MM.1S (cell line): ENCODE measurements at regions not wholly inside any gene's neighbourhood (a gene's known extent, or its start where the extent isn't known, plus 50 kb on each side); places are given as distances from the start of the nearest gene placed in this dataset.

ENCODE experiments used
- DNase-seq: peaks from one replicate; pipeline ENCODE4 v3.0.0-alpha.2; 2015
- H2AFZ ChIP-seq: fragments of 300-600 bp; sonication (generic); 2 replicates; pipeline ENCODE4 v1.6.0; 2016; ENCODE audit warnings: antibody characterized with exemption, low read length
- H3F3A ChIP-seq: fragments of 300-600 bp; sonication (generic); 2 replicates; pipeline ENCODE4 v1.6.1; 2016; ENCODE audit warnings: mild to moderate bottlenecking, antibody characterized with exemption, low read length, moderate library complexity, mixed read lengths; ENCODE audit not compliant: insufficient read depth
- H3K27ac ChIP-seq: fragments of 300-600 bp; sonication (generic); 2 replicates; pipeline ENCODE4 v1.5.1; 2016; ENCODE audit warnings: mild to moderate bottlenecking, low read length
- H3K27me3 ChIP-seq: fragments of 300-600 bp; sonication (generic); replicated peaks from 2 replicates; pipeline ENCODE4 v1.6.0; 2016; ENCODE audit warnings: low read length; ENCODE audit not compliant: insufficient read depth
- H3K36me3 ChIP-seq: fragments of 300-600 bp; sonication (generic); replicated peaks from 2 replicates; pipeline ENCODE4 v1.6.1; 2016; ENCODE audit warnings: mild to moderate bottlenecking, low read length, mixed read lengths; ENCODE audit not compliant: insufficient read depth
- H3K4me1 ChIP-seq: fragments of 300-600 bp; sonication (generic); 2 replicates; pipeline ENCODE4 v1.6.1; 2016; ENCODE audit warnings: low read length, mixed read lengths
- H3K4me2 ChIP-seq: fragments of 300-600 bp; sonication (generic); 2 replicates; pipeline ENCODE4 v1.6.0; 2016; ENCODE audit warnings: low read depth, low read length
- H3K4me3 ChIP-seq: fragments of 300-600 bp; sonication (generic); 2 replicates; pipeline ENCODE4 v1.5.1; 2016; ENCODE audit warnings: low read length, mixed read lengths
- H3K79me2 ChIP-seq: fragments of 300-600 bp; sonication (generic); 2 replicates; pipeline ENCODE4 v1.6.1; 2016; ENCODE audit warnings: mixed run types, low read length, mixed read lengths
- H3K9ac ChIP-seq: fragments of 300-600 bp; sonication (generic); 2 replicates; pipeline ENCODE4 v1.6.1; 2016; ENCODE audit warnings: low read length, mixed read lengths
- H3K9me2 ChIP-seq: fragments of 300-600 bp; sonication (generic); replicated peaks from 2 replicates; pipeline ENCODE4 v1.6.1; 2016; ENCODE audit warnings: mild to moderate bottlenecking, low read length, mixed read lengths; ENCODE audit not compliant: insufficient read depth
- H3K9me3 ChIP-seq: fragments of 300-600 bp; sonication (generic); replicated peaks from 2 replicates; pipeline ENCODE4 v1.6.1; 2016; ENCODE audit warnings: mild to moderate bottlenecking, low read length, mixed read lengths; ENCODE audit not compliant: insufficient read depth
- H4K20me1 ChIP-seq: fragments of 300-600 bp; sonication (generic); 2 replicates; pipeline ENCODE4 v1.6.1; 2016; ENCODE audit warnings: mild to moderate bottlenecking, low read length, moderate library complexity, mixed read lengths; ENCODE audit not compliant: insufficient read depth
- CTCF ChIP-seq: fragments of 300-600 bp; sonication (generic); IDR thresholded peaks from 2 replicates; pipeline ENCODE4 v1.5.1; 2016; ENCODE audit warnings: antibody characterized with exemption, low read length, mixed read lengths
- EZH2 ChIP-seq: fragments of 300-600 bp; sonication (generic); optimal IDR thresholded peaks from 2 replicates; pipeline ENCODE3; 2017; ENCODE audit warnings: low read depth, mild to moderate bottlenecking, antibody characterized with exemption, low read length, mixed read lengths
- EZH2phosphoT487 ChIP-seq: fragments of 300-600 bp; sonication (generic); IDR thresholded peaks from 2 replicates; pipeline ENCODE4 v1.6.1; 2018; ENCODE audit warnings: antibody characterized with exemption, low read length

- Histone ChIP-seq H3K27ac (no peak overlapping the region), H3K9ac (no peak overlapping the region), H3K4me3 (no peak overlapping the region), H3K36me3 (no peaks in the 10 kb centered on the region), H3K4me2 (no peak overlapping the region), H3K79me2 (no peaks in the 10 kb centered on the region), H3F3A (no peaks in the 10 kb centered on the region), H3K9me3 (no peaks in the 10 kb centered on the region), H3K4me1 (no peaks in the 10 kb centered on the region), H3K27me3 (no peaks in the 10 kb centered on the region), H2AFZ (no peak overlapping the region), H3K9me2 (no peaks in the 10 kb centered on the region), H4K20me1 (no peaks in the 10 kb centered on the region)
- TF ChIP-seq EZH2 (no peak), EZH2phosphoT487 (no peak), CTCF (no peak)
- no peak for DNase-seq
These were observed 419.3 kb upstream of the ZMIZ1 start for GRCh38 chr10:78649429-78649828.

GRCh38 chr10:78650122-78650521 is 418.6 kb upstream of the ZMIZ1 start:
- Histone ChIP-seq H3K79me2 (no peaks in the 10 kb centered on the region), H3K4me2 (no peak overlapping the region), H2AFZ (no peak overlapping the region), H3K4me1 (no peaks in the 10 kb centered on the region), H3K9ac (no peak overlapping the region), H3K4me3 (no peak overlapping the region), H3F3A (no peaks in the 10 kb centered on the region), H4K20me1 (no peaks in the 10 kb centered on the region), H3K9me2 (no peaks in the 10 kb centered on the region), H3K9me3 (no peaks in the 10 kb centered on the region), H3K36me3 (no peaks in the 10 kb centered on the region), H3K27ac (no peak overlapping the region), H3K27me3 (no peaks in the 10 kb centered on the region)
- no peak for TF ChIP-seq EZH2
- no peak for TF ChIP-seq CTCF
- no peak for TF ChIP-seq EZH2phosphoT487
- no peak for DNase-seq

GRCh38 chr10:78651287-78651686 is 417.5 kb upstream of the ZMIZ1 start:
- H3K4me1 ChIP-seq = no peaks in the 10 kb centered on the region
- TF ChIP-seq EZH2 = no peak
- TF ChIP-seq EZH2phosphoT487 = no peak
- TF ChIP-seq CTCF = no peak
- no peak for DNase-seq
- no peak overlapping the region for H3K9ac ChIP-seq
- H3K27ac ChIP-seq = no peak overlapping the region
- no peaks in the 10 kb centered on the region for H3K9me3 ChIP-seq
- no peaks in the 10 kb centered on the region for H3K9me2 ChIP-seq
- H3K4me2 ChIP-seq = no peak overlapping the region
- no peak overlapping the region for H2AFZ ChIP-seq
- H3F3A ChIP-seq = no peaks in the 10 kb centered on the region
- no peaks in the 10 kb centered on the region for H3K79me2 ChIP-seq
- no peaks in the 10 kb centered on the region for H3K36me3 ChIP-seq
- H3K4me3 ChIP-seq = no peak overlapping the region
- H4K20me1 ChIP-seq = no peaks in the 10 kb centered on the region
- H3K27me3 ChIP-seq = no peaks in the 10 kb centered on the region
